ENCODE measurements at regions not wholly inside any gene's neighbourhood (a gene's known extent, or its start where the extent isn't known, plus 50 kb on each side); places are given as distances from the start of the nearest gene placed in this dataset.
"Not testable (repeated sequence)": the region's sequence is repeated elsewhere in the genome, so short reads cannot be mapped to it uniquely, and the experiment has no call there.

DNA sequence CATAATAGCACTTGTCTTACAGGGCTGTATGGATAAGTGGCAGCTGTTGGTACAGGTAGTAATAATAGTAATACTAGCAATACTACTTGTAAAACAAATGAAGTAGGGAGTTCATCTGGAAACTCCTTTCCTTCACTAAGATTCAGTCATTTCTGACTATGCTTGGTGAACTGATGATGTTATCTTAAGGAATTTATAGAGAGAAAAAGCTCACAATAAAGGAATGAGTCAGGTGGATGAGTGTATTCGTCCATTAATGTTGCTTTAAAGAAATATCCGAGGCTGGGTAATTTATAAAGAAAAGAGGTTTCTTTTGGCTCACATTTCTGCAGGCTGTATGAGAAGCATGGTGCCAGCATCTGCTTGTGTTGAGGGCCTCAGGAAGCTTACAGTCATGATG lies 477.3 kb downstream of the KLF12 start:
- no peak overlapping the region for H3K27ac Mint-ChIP-seq
- DNase-seq (ENCODE audit: low spot score in 2 of 2, unreplicated experiment in 2 of 2): no peak
- no peaks in the 10 kb centered on the region for H3K36me3 Mint-ChIP-seq
- no peak overlapping the region for H3K4me3 Mint-ChIP-seq
- no peaks in the 10 kb centered on the region for H3K27me3 Mint-ChIP-seq (ENCODE audit: low read depth)
- TF ChIP-seq, protein P1, sequence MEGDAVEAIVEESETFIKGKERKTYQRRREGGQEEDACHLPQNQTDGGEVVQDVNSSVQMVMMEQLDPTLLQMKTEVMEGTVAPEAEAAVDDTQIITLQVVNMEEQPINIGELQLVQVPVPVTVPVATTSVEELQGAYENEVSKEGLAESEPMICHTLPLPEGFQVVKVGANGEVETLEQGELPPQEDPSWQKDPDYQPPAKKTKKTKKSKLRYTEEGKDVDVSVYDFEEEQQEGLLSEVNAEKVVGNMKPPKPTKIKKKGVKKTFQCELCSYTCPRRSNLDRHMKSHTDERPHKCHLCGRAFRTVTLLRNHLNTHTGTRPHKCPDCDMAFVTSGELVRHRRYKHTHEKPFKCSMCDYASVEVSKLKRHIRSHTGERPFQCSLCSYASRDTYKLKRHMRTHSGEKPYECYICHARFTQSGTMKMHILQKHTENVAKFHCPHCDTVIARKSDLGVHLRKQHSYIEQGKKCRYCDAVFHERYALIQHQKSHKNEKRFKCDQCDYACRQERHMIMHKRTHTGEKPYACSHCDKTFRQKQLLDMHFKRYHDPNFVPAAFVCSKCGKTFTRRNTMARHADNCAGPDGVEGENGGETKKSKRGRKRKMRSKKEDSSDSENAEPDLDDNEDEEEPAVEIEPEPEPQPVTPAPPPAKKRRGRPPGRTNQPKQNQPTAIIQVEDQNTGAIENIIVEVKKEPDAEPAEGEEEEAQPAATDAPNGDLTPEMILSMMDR (IDR thresholded peaks at IDR 0.05; ENCODE audit: unreplicated experiment): no peak
- H3K4me1 Mint-ChIP-seq: peaks cover 5% of the 10 kb centered on the region
- H3K9me3 Mint-ChIP-seq: peaks cover 15% of the 10 kb centered on the region

DNA sequence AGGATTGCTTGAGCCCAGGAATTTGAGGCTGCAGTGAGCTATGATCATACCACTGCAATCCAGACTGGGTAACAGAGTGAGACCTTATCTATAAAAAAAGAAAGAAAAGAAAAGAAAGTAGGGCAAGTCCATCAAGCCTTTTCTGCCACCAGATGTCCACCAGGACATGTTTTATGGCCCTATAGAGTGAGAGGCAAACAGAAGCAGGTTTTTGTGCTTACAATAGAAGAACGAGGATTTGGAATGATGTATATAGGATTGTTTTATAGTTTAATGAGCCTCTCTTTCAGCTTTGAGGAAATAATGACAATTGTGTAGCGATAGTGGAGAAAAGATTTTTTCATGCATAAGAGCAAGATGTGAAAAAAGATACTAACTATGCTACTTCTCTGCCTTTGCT lies 480.5 kb downstream of the KLF12 start:
- Mint-ChIP-seq H3K4me3 (no peak overlapping the region), H3K36me3 (no peaks in the 10 kb centered on the region), H3K27ac (no peak overlapping the region), H3K9me3 (peaks cover 8% of the 10 kb centered on the region), H3K4me1 (peaks cover 5% of the 10 kb centered on the region), H3K27me3 (ENCODE audit: low read depth) (no peaks in the 10 kb centered on the region)
- TF ChIP-seq, protein P1 (IDR thresholded peaks at IDR 0.05; ENCODE audit: unreplicated experiment): no peak
- DNase-seq (ENCODE audit: low spot score in 2 of 2, unreplicated experiment in 2 of 2): no peak

DNA sequence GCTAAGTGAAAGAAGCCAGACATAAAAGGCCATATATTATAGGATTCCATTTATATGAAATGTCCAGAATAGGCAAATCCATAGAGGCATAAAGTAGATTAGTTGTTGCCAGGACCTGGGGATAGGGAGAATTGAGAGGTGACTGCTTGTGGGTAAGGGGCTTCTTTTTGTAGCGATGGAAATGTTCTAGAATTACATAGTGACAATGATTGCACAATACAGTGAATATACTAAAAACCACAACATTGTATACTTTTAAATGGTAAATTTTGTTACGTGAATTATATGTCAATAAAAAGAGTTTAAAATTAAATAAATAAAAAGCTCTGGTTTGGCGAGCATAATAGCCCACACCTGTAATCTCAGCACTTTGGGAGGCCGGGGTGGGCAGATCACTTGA lies 486.8 kb downstream of the KLF12 start:
- Mint-ChIP-seq H3K36me3 (peaks cover 2% of the 10 kb centered on the region), H3K27ac (no peak overlapping the region), H3K4me1 (no peaks in the 10 kb centered on the region), H3K27me3 (ENCODE audit: low read depth) (no peaks in the 10 kb centered on the region), H3K4me3 (no peak overlapping the region), H3K9me3 (peaks cover 14% of the 10 kb centered on the region)
- no peak for DNase-seq (ENCODE audit: low spot score in 2 of 2, unreplicated experiment in 2 of 2)
- TF ChIP-seq, protein P1 (IDR thresholded peaks at IDR 0.05; ENCODE audit: unreplicated experiment): no peak

DNA sequence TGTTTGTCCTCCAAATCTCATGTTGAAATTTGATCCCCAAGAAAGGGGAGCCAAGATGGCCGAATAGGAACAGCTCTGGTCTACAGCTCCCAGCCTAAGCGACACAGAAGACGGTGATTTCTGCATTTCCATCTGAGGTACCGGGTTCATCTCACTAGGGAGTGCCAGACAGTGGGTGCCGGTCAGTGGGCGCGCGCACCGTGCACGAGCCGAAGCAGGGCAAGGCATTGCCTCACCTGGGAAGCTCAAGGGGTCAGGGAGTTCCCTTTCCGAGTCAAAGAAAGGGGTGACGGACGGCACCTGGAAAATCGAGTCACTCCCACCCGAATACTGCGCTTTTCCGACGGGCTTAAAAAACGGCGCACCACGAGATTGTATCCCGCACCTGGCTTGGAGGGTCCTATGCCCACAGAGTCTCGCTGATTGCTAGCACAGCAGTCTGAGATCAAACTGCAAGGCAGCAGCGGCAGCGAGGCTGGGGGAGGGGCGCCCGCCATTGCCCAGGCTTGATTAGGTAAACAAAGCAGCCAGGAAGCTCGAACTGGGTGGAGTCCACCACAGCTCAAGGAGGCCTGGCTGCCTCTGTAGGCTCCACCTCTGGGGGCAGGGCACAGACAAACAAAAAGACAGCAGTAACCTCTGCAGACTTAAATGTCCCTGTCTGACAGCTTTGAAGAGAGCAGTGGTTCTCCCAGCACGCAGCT lies 493.6 kb downstream of the KLF12 start:
- H3K9me3 Mint-ChIP-seq; H3K36me3 Mint-ChIP-seq; H3K27ac Mint-ChIP-seq; DNase-seq (ENCODE audit: low spot score in 2 of 2, unreplicated experiment in 2 of 2); H3K4me3 Mint-ChIP-seq; H3K27me3 Mint-ChIP-seq (ENCODE audit: low read depth); H3K4me1 Mint-ChIP-seq: not testable (repeated sequence)

DNA sequence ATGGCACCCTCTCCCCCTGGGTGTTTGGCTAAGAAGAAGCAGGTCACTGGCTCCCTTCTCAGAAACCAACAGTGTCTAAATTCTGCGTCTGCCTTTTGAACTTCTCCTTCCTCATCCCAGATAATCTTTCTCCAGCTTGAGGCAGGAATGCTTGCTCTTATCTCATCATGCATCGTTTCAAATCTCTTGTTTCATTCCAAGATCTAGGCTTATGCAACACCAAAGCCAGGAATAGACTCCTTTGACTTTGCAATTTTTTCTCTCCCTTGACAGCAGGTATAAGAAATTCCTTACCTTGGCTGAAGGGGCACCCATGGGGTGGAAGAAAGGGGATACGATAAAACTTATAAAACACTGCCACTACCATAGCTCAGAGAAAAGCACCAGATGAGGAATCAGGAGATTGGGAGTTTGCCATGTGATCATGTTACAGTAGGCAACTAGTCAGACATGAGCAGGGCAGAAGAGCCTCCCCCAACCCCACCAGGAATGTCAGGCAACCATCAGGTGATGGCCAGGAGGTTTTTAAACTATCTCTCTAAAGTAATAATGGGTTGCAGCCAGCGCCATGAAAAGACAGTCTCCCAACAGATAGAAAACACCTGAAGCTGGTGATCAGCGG lies 498.9 kb downstream of the KLF12 start:
- H3K36me3 Mint-ChIP-seq: no peaks in the 10 kb centered on the region
- H3K27ac Mint-ChIP-seq: no peak overlapping the region
- no peaks in the 10 kb centered on the region for H3K27me3 Mint-ChIP-seq (ENCODE audit: low read depth)
- peaks cover 24% of the 10 kb centered on the region for H3K4me1 Mint-ChIP-seq
- peaks cover under 1% of the 10 kb centered on the region for H3K9me3 Mint-ChIP-seq
- DNase-seq (ENCODE audit: low spot score in 2 of 2, unreplicated experiment in 2 of 2): no peak
- H3K4me3 Mint-ChIP-seq: no peak overlapping the region
- TF ChIP-seq, protein P1 (IDR thresholded peaks at IDR 0.05; ENCODE audit: unreplicated experiment): no peak

DNA sequence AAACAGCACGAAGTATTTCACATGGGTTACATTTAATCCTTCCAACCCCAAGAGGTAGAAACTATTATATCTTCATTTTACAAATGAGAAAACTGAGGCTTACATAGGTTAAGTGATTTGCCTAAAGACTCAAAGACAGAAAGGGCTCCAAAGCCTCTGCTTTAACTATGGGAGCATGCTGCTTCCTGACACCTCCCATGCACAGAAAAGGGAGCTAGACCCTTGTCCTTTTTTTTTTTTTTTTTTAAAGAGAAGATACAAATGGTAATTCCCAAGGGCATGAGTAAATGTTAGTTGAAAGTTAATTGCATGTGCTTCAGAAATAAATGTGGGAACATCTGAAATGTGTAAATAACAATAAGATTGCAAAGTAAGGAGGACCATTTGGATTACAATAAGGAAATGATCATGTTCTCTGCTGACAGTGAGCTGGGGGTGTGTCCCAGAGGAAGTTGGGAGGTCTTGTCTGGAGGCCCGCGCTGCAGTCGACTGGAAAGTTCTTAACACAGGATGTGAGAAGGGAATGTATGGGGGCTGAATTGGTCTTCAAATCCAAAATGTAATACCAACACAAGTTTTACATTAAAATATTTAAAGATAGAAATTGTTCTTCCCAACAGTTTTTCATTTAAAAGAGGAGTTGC lies 500.3 kb downstream of the KLF12 start:
- no peak overlapping the region for H3K27ac Mint-ChIP-seq
- H3K27me3 Mint-ChIP-seq (ENCODE audit: low read depth): no peaks in the 10 kb centered on the region
- H3K9me3 Mint-ChIP-seq: peaks cover 8% of the 10 kb centered on the region
- no peaks in the 10 kb centered on the region for H3K36me3 Mint-ChIP-seq
- H3K4me1 Mint-ChIP-seq: peaks cover 24% of the 10 kb centered on the region
- no peak for DNase-seq (ENCODE audit: low spot score in 2 of 2, unreplicated experiment in 2 of 2)
- TF ChIP-seq, protein P1 (IDR thresholded peaks at IDR 0.05; ENCODE audit: unreplicated experiment): no peak
- H3K4me3 Mint-ChIP-seq: no peak overlapping the region

Measured in mesothelial cell of epicardium (in vitro differentiated cells).